Type B pancreatic cell (in vitro differentiated cells): ENCODE measurements at regions not wholly inside any gene's neighbourhood (a gene's known extent, or its start where the extent isn't known, plus 50 kb on each side); places are given as distances from the start of the nearest gene placed in this dataset.

Experiments used
- DNase-seq: peaks from one replicate; pipeline ENCODE4 v3.0.0; 2021; ENCODE audit warnings: mixed read lengths; ENCODE audit not compliant: unreplicated experiment; ENCODE audit errors: extremely low spot score
- H3K27ac Mint-ChIP-seq: 2 replicates; pipeline ENCODE4 v1.8.0; 2021; ENCODE audit warnings: mild to moderate bottlenecking, mixed read lengths
- H3K27me3 Mint-ChIP-seq: 2 replicates; pipeline ENCODE4 v1.8.0; 2021; ENCODE audit warnings: mixed read lengths
- H3K36me3 Mint-ChIP-seq: 2 replicates; pipeline ENCODE4 v1.8.0; 2021; ENCODE audit warnings: mixed read lengths
- H3K4me1 Mint-ChIP-seq: one replicate; pipeline ENCODE4 v1.8.0; 2021; ENCODE audit warnings: mixed read lengths; ENCODE audit not compliant: unreplicated experiment
- H3K4me3 Mint-ChIP-seq: 2 replicates; pipeline ENCODE4 v1.8.0; 2021; ENCODE audit warnings: mild to moderate bottlenecking, mixed read lengths
- H3K9me3 Mint-ChIP-seq: 2 replicates; pipeline ENCODE4 v1.8.0; 2021; ENCODE audit warnings: mixed read lengths
- TF ChIP-seq, protein P1 (sequence below): fragments of 200-600 bp; sonication (generic); conservative IDR thresholded peaks from 2 replicates; pipeline ENCODE4 v1.5.0; 2021; ENCODE audit warnings: antibody characterized with exemption, mild to moderate bottlenecking

- no peaks in the 10 kb centered on the region for H3K9me3 Mint-ChIP-seq
Measured at GRCh38 chr18:47586418-47587070, 335.1 kb upstream of the SKOR2 start.

DNA sequence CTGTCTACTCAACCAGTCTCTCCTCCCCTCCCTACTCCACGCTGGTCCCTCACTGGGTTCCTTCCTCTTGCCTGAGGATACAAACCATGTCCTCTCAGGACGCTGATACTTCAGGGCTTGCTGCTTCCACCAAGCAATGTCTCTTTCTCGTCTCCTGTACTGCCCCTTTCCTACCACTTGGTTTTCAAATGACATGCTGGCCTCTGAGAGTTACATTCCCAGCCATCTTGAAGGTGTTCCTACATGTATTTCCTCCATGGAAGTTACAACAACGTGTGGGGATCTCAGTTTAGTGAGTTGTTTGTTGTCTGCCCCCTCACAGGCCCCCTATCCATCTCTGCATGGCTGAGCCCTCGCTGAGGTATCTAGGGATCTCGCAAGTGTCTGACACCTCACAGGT, 334.5 kb upstream of the SKOR2 start:
- H3K4me1 Mint-ChIP-seq: peaks cover 13% of the 10 kb centered on the region
- H3K27ac Mint-ChIP-seq: no peak overlapping the region
- no peak for DNase-seq
- H3K9me3 Mint-ChIP-seq: no peaks in the 10 kb centered on the region
- TF ChIP-seq, protein P1, sequence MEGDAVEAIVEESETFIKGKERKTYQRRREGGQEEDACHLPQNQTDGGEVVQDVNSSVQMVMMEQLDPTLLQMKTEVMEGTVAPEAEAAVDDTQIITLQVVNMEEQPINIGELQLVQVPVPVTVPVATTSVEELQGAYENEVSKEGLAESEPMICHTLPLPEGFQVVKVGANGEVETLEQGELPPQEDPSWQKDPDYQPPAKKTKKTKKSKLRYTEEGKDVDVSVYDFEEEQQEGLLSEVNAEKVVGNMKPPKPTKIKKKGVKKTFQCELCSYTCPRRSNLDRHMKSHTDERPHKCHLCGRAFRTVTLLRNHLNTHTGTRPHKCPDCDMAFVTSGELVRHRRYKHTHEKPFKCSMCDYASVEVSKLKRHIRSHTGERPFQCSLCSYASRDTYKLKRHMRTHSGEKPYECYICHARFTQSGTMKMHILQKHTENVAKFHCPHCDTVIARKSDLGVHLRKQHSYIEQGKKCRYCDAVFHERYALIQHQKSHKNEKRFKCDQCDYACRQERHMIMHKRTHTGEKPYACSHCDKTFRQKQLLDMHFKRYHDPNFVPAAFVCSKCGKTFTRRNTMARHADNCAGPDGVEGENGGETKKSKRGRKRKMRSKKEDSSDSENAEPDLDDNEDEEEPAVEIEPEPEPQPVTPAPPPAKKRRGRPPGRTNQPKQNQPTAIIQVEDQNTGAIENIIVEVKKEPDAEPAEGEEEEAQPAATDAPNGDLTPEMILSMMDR: no peak
- no peak overlapping the region for H3K4me3 Mint-ChIP-seq
- H3K27me3 Mint-ChIP-seq: peaks cover 14% of the 10 kb centered on the region
- no peaks in the 10 kb centered on the region for H3K36me3 Mint-ChIP-seq

More at GRCh38 chr18:47586418-47587070, 335.1 kb upstream of the SKOR2 start:
- no peak overlapping the region for H3K4me3 Mint-ChIP-seq
- H3K27me3 Mint-ChIP-seq: peaks cover 20% of the 10 kb centered on the region
- H3K36me3 Mint-ChIP-seq: no peaks in the 10 kb centered on the region
- TF ChIP-seq, protein P1: no peak
- H3K4me1 Mint-ChIP-seq: peaks cover 13% of the 10 kb centered on the region
- no peak overlapping the region for H3K27ac Mint-ChIP-seq
- DNase-seq: no peak

GRCh38 chr18:47585136-47585535, 333.7 kb upstream of the SKOR2 start:
- H3K36me3 Mint-ChIP-seq: no peaks in the 10 kb centered on the region
- H3K27me3 Mint-ChIP-seq: peaks cover 14% of the 10 kb centered on the region
- no peak overlapping the region for H3K27ac Mint-ChIP-seq
- peaks cover 13% of the 10 kb centered on the region for H3K4me1 Mint-ChIP-seq
- DNase-seq: no peak
- no peak overlapping the region for H3K4me3 Mint-ChIP-seq
- H3K9me3 Mint-ChIP-seq: no peaks in the 10 kb centered on the region
- TF ChIP-seq, protein P1: no peak

DNA sequence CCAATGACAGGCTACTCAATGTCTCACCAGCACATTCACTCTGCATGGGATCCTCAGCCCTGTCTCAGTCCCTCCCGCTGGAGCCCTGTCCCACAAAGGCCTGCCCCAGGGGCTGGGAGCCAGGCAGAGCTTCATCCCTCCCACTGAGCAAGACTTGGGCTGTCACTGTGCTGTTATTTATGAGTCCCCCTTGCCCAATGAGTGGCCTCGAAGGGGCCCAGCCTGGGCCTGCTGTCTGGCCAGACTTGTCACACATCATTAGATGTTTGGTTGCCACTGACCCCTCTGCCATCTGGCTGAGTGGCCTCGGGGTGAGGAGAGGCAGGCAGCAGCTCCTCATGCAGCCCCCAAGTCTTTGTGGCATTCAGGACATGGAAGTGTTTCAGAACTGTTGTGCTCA, 330.6 kb upstream of the SKOR2 start:
- DNase-seq: no peak
- H3K27ac Mint-ChIP-seq: no peak overlapping the region
- no peak overlapping the region for H3K4me3 Mint-ChIP-seq
- H3K27me3 Mint-ChIP-seq: peaks cover 10% of the 10 kb centered on the region
- H3K36me3 Mint-ChIP-seq: no peaks in the 10 kb centered on the region
- H3K4me1 Mint-ChIP-seq: peaks cover 17% of the 10 kb centered on the region
- no peaks in the 10 kb centered on the region for H3K9me3 Mint-ChIP-seq
- TF ChIP-seq, protein P1: no peak

DNA sequence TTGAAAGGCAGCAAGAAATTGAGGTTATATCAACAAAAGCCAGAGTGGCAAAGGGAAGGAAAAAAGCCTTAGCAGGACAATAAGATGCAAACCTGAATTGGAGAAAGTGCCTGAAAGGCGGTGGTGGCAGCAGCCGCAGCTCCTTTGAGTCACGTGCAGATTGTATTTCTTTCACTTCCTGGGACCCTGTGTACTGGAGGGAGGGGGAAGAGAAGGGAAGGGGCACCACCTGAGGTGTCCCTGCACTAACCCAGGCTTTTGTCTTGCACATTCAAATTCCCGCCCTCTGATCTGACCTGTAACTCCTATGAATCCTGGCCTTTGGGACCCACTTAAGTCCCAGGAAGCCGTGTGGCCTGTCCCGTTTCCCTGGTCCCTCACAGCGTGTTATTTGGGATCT, 326.1 kb upstream of the SKOR2 start:
- H3K9me3 Mint-ChIP-seq: no peaks in the 10 kb centered on the region
- peaks cover 9% of the 10 kb centered on the region for H3K27me3 Mint-ChIP-seq
- no peak overlapping the region for H3K4me3 Mint-ChIP-seq
- no peak overlapping the region for H3K27ac Mint-ChIP-seq
- no peak for DNase-seq
- TF ChIP-seq, protein P1: no peak
- peaks cover 11% of the 10 kb centered on the region for H3K4me1 Mint-ChIP-seq
- no peaks in the 10 kb centered on the region for H3K36me3 Mint-ChIP-seq
